ENCODE measurements at regions not wholly inside any gene's neighbourhood (a gene's known extent, or its start where the extent isn't known, plus 50 kb on each side); places are given as distances from the start of the nearest gene placed in this dataset.
"Not testable (repeated sequence)": the region's sequence is repeated elsewhere in the genome, so short reads cannot be mapped to it uniquely, and the experiment has no call there.

DNA sequence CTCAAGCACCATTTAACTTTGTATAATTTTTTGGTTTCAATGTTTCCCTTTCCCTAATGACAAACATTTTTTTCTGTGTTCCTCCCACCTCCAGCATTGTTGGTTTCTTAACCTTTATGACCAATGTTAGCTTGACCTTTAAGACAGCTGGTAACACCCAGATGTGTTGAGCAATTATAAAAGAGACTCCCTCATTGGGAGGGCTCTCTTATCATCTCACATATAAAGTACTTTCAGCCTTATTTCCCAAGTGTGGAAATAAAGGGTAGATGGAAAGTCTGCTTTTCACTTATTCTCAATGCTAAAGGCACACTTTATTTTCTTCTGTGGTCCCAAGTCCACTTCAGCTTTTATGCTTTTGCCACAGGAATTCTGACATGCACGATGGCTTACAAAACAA lies 1420.4 kb downstream of the RAPGEF2 start:
- H3K27ac ChIP-seq = no peak overlapping the region
- no peak for TF ChIP-seq ZFX (IDR thresholded peaks at IDR 0.05; ENCODE audit: borderline replicate concordance)
- TF ChIP-seq, protein P1, sequence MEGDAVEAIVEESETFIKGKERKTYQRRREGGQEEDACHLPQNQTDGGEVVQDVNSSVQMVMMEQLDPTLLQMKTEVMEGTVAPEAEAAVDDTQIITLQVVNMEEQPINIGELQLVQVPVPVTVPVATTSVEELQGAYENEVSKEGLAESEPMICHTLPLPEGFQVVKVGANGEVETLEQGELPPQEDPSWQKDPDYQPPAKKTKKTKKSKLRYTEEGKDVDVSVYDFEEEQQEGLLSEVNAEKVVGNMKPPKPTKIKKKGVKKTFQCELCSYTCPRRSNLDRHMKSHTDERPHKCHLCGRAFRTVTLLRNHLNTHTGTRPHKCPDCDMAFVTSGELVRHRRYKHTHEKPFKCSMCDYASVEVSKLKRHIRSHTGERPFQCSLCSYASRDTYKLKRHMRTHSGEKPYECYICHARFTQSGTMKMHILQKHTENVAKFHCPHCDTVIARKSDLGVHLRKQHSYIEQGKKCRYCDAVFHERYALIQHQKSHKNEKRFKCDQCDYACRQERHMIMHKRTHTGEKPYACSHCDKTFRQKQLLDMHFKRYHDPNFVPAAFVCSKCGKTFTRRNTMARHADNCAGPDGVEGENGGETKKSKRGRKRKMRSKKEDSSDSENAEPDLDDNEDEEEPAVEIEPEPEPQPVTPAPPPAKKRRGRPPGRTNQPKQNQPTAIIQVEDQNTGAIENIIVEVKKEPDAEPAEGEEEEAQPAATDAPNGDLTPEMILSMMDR (IDR thresholded peaks at IDR 0.05) = no peak

DNA sequence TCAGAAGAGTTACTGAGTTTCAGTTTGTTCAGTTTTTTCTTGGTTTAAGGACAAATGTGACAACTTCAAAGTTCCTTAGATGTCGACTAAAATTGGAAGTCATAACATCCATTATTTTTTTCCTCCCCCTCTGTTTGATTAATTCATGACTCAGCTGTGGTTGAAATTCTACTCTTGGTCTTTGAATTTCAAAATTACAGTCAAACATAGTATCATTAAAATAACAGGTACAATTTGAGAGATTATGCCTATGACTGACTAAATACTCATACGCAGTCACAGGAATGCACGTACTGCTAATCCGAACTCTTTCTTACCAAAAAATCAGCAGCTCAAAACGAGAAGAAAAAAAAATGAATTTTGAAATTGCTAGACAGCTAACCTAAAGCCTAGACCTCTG lies 1434.8 kb downstream of the RAPGEF2 start:
- TF ChIP-seq, protein P1 (IDR thresholded peaks at IDR 0.05) = no peak
- no peak for TF ChIP-seq ZFX (IDR thresholded peaks at IDR 0.05; ENCODE audit: borderline replicate concordance)
- H3K27ac ChIP-seq = no peak overlapping the region

DNA sequence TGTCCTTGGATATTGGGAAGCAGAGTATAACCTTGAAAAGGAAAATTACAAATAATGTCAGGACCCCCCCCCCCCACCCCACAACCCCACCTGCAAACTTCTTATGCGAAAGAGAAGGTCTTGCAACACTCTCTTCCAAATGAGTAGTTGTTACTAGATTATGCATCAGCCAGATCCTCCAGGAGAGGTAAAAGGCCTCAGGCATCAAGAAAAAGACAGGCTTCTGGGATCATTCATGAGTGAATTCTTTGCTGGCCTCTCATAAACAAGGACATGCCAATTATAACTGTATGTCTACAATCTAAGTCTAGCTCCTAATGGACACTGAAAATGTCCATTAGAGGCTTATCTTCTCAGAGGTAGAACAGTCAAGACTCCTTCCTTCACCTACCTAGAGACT lies 1443.3 kb downstream of the RAPGEF2 start:
- H3K27ac ChIP-seq = no peak overlapping the region
- TF ChIP-seq, protein P1 (IDR thresholded peaks at IDR 0.05) = no peak
- TF ChIP-seq ZFX (IDR thresholded peaks at IDR 0.05; ENCODE audit: borderline replicate concordance) = no peak

DNA sequence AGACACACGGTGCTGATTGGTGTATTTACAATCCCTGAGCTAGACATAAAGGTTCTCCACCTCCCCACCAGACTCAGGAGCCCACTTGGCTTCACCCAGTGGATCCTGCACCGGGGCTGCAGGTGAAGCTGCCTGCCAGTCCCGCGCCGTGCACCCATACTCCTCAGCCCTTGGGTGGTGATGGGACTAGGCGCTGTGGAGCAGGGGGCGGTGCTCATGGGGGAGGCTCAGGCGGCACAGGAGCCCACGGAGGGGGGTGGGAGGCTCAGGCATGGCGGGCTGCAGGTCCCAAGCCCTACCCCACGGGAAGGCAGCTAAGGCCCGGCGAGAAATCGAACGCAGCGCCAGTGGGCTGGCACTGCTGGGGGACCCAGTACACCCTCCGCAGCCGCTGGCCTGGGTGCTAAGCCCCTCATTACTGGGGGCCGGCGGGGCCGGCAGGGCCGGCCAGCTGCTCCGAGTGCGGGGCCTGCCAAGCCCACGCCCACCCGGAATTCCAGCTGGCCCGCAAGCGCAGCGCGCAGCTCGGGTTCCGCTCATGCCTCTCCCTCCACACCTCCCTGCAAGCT lies 1447.2 kb downstream of the RAPGEF2 start:
- not testable (repeated sequence) for H3K27ac ChIP-seq

DNA sequence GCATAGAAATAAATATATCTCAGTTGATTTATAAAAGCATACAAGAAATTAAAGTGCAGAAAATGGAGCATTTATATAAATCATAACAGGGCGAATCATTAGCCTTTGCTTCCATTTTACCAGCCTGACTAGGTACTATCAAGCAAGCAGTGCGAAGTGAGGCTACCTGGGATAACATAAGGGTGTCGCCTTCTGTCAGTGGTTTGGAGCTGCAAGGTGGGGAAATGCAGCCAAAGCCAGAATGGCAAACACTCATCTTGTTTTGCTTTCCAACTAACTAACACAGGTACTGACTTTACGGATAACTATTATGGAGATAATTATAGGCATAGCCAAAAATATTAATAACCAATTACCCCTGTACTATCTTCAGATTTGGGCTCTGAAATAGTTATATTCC lies 1459.8 kb downstream of the RAPGEF2 start:
- H3K27ac ChIP-seq = no peak overlapping the region
- no peak for TF ChIP-seq ZFX (IDR thresholded peaks at IDR 0.05; ENCODE audit: borderline replicate concordance)
- TF ChIP-seq, protein P1 (IDR thresholded peaks at IDR 0.05) = no peak

DNA sequence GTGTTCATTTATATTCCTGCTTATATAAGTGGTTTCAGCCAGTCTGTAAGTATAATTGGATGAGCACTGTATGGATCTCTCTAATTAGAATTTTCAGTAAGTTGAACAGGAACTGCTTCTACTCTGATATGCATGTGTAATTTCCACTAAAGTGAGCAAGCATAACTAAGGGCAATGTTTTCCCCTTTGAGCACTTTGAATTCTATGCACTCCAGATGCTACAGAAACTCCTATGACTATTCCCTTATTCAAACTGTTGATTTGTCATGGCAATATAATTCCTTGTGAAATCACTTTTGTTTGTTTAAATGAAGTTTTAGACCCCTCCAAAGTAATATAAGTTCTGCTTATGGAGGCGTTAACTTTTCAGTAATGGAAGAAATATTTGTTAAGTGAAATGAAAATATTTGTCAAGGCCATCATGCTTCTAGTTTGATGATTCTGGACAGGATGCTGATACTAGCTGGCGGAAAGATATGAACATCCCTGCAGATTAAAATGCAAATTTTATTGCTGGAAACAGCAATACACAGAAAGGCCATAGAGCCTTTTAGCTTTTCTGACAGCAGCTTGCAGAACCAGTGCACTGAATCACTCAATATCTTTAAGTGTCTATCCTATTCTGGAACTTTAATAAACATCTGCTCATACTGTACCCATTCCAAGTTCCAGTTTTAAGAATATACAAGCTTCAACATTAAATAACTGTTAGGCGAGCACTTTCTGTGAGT lies 1460.8 kb downstream of the RAPGEF2 start:
- no peak overlapping the region for H3K27ac ChIP-seq
- TF ChIP-seq, protein P1 (IDR thresholded peaks at IDR 0.05) = no peak

DNA sequence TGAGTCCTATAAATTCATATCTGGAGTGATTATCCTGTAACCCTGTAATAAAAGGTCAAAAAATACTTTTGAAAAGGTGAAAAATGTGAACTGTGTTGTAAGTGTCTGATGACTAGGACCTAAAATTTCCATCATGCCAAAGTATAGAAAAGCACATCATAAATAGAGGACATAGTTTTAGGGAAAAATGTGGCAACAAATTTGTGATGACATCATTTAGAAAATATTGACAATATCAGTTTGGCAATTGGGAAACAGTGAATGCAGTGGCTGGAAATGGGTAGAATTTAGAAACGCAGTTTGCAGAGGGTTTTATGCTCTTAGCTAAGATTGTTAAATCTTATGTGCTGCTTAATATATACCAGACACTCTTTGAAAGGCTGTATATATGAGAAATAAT lies 1464.8 kb downstream of the RAPGEF2 start:
- TF ChIP-seq, protein P1 (IDR thresholded peaks at IDR 0.05) = no peak
- TF ChIP-seq ZFX (IDR thresholded peaks at IDR 0.05; ENCODE audit: borderline replicate concordance) = no peak
- H3K27ac ChIP-seq = no peak overlapping the region

DNA sequence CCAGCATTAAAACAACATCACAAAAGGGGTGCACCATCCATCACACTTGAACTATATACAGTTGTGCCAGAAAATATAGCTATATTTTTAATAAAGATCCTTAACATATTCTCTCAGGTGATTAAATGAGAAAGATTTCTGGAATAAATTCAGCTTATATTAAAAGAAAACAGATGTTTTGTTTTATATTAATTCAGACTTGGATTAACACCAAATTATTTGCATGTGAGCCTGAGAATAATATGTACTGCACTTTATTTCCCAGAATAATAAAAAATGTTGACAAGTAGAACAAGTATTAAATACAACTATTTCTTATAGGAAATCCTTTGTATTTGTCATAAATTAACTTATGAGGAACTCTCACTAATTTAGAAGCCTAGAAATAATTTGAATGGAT lies 1467.4 kb downstream of the RAPGEF2 start:
- TF ChIP-seq, protein P1 (IDR thresholded peaks at IDR 0.05) = no peak
- TF ChIP-seq ZFX (IDR thresholded peaks at IDR 0.05; ENCODE audit: borderline replicate concordance) = no peak

DNA sequence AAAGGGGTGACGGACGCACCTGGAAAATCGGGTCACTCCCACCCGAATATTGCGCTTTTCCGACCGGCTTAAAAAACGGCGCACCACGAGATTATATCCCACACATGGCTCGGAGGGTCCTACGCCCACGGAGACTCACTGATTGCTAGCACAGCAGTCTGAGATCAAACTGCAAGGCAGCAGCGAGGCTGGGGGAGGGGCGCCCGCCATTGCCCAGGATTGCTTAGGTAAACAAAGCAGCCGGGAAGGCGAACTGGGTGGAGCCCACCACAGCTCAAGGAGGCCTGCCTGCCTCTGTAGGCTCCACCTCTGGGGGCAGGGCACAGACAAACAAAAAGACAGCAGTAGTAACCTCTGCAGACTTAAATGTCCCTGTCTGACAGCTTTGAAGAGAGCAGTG lies 1471.4 kb downstream of the RAPGEF2 start:
- not testable (repeated sequence) for H3K27ac ChIP-seq

More for the DNA sequence above, 1467.4 kb downstream of the RAPGEF2 start:
- no peak overlapping the region for H3K27ac ChIP-seq

All from 22Rv1 (cell line).